ENCODE measurements at regions not wholly inside any gene's neighbourhood (a gene's known extent, or its start where the extent isn't known, plus 50 kb on each side); places are given as distances from the start of the nearest gene placed in this dataset.
"Not testable (repeated sequence)": the region's sequence is repeated elsewhere in the genome, so short reads cannot be mapped to it uniquely, and the experiment has no call there.

DNA sequence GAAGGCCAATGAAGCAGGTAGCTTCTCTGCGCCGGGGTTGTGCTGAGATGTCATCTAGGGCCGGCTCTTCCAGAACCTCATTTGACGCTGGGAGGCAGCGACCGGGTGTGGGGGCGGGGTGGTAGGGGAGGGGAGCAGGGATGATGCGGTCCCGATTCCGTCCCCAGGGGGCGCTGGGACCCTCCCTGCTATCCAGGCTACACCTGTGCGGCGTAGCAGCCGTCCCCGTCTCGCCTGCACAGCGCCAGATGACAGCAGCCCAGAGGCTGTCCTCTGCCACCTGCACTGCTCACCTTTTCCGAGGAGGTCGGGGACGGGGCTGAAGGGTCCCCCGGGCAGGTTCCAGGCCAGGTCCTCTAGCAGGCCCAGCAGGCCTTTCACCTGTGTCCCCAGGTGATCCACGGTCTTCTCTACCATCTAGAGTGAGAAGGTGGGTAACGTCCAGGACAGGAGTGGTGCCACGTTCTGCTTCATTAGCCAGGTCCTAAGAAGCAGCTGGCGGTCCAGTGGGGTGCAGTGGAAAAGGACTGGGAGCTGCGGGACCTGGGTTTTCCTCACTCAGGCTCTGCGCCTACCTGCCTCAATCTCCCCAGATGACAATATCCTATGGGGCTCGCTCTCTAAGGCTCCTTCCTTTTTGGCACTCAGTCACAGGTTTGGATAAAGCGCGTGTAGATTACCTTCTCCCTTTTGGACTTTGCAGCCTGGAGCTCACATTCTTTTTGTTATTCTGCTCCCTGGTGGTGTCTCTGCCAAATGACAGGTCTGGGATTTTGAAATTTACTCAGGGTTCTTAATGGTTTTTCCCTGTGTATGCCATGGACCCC is 56.0 kb upstream of the RAB6C start:
- peak; percentile 77 for DNase-seq

DNA sequence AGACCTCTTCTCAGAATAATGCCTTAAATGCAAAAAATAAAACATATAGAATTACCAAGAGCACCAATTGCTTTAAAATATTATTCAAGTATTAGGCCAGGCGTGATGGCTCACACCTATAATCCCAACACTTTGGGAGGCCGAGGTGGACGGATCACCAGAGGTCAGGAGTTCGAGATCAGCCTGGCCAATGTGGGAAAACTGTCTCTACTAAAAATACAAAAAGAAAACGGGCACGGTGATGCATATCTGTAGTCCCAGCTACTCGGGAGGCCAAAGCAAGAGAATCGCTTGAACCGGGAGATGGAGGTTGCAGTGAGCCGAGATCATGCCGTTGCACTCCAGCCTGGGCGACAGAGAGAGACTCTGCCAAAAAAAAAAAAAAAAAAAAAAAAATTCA is 55.4 kb upstream of the RAB6C start:
- not testable (repeated sequence) for DNase-seq

DNA sequence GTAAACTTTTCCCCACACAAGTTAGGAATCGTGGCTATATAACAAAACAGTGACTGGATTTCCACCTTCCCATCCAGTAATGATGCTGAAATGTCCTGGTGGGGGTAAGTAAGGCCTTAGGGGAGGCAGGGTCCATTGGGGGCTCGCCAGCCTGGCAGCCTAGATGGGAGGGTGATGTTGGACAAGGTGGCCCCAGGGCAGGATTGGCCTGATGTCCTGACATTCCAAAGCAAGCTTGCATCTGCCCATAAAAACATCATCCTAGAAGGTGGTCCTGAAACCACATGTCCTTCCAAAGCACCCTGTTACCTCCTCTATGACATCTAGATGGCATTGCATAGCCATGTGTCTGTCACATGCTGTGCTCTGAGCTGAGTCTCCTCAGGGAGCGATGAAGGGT is 54.1 kb upstream of the RAB6C start:
- no peak for DNase-seq

GRCh38 chr2:129927696-129928095 is 51.8 kb upstream of the RAB6C start:
- DNase-seq, result no peak

GRCh38 chr2:129929321-129930290 is 49.9 kb upstream of the RAB6C start:
- no peak for DNase-seq

Data from NCI-H2171 treated with DMSO at 0.1 percent for 48 hours (cell line).